ENCODE measurements at regions not wholly inside any gene's neighbourhood (a gene's known extent, or its start where the extent isn't known, plus 50 kb on each side); places are given as distances from the start of the nearest gene placed in this dataset.
A peak's percentile ranks its signal among the peaks of the same experiment; 100 is the strongest.

DNA sequence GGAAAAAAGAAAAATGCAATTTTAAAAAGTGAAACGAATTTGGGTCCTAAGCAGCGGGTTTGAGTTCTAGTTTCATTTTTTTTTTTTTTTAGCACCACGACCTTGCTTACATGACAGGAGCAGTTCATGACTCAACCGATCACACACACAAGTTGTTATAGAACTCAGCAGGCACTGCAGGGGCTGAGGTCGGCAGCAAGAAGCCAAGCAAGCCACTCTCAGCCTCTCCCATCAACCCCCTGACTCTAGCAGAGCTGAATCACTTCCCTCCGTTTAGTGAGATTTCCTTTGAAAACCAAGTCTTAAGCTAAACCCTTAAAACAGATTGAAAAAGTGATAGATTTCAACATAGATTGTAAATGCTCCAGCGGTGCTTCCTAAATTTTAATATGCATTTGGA is 520.8 kb downstream of the HAPSTR1 start:
- no peaks in the 10 kb centered on the region for H3K36me3 ChIP-seq (ENCODE audit: control insufficient read depth in 2 of 2, extremely low read depth in 1 of 2, insufficient read depth in 2 of 2, low read length in 2 of 2)
- H3K79me2 ChIP-seq (ENCODE audit: control insufficient read depth, insufficient read depth, low read length), result no peaks in the 10 kb centered on the region
- POLR2A ChIA-PET, result no interaction called here
- no peak for TF ChIP-seq POLR2AphosphoS5 (IDR thresholded peaks at IDR 0.05; ENCODE audit: insufficient read depth, low read depth, low read length)
- TF ChIP-seq GATA2 (IDR thresholded peaks at IDR 0.05; ENCODE audit: insufficient read depth, insufficient read length, low read depth, low read length), result peak; percentile 43
- peak; percentile 59 for TF ChIP-seq FOS (IDR thresholded peaks at IDR 0.05; ENCODE audit: borderline replicate concordance, insufficient read depth, low read length)
- TF ChIP-seq MYC (IDR thresholded peaks at IDR 0.05; ENCODE audit: low read depth, low read length), result no peak
- no peak for TF ChIP-seq MAX (IDR thresholded peaks at IDR 0.05; ENCODE audit: insufficient read depth, insufficient read length)
- FAIRE-seq, result no peak
- dilution Hi-C loops (cut with MboI; ENCODE audit: extremely low pct_ligation_motif_present, low sequenced_read_pairs), result no loop called here
- no peak overlapping the region for H3K4me2 ChIP-seq (ENCODE audit: insufficient read depth, low read length)
- DNase-seq (ENCODE audit: low read depth, low spot score), result peak; percentile 75
- H3K9ac ChIP-seq (replicated peaks; ENCODE audit: extremely low read depth, insufficient read depth, low read length), result no peak overlapping the region
- no peaks in the 10 kb centered on the region for H3K9me1 ChIP-seq (replicated peaks; ENCODE audit: control insufficient read depth, extremely low read depth, insufficient read depth, low read length)
- CTCF ChIA-PET, result no interaction called here
- no peak overlapping the region for H3K4me3 ChIP-seq (replicated peaks in 1 of 3; ENCODE audit: insufficient read depth in 1 of 3, low read depth in 1 of 3, low read length in 3 of 3)
- no peak overlapping the region for H3K27ac ChIP-seq (ENCODE audit: insufficient read depth, low read depth, low read length)
- no peaks in the 10 kb centered on the region for H4K20me1 ChIP-seq (replicated peaks; ENCODE audit: control insufficient read depth, extremely low read depth, insufficient read depth, low read length)
- no peaks in the 10 kb centered on the region for H3K27me3 ChIP-seq (ENCODE audit: control insufficient read depth in 2 of 2, insufficient read depth in 2 of 2, low read length in 2 of 2)
- no peak overlapping the region for H2AFZ ChIP-seq (ENCODE audit: low read depth, low read length)
- H3K9me3 ChIP-seq (replicated peaks; ENCODE audit: control insufficient read depth, insufficient read depth, low read length), result no peaks in the 10 kb centered on the region
- BruUV-seq (replicated peaks), result no TSS peak
- intact Hi-C loops (cut with micrococcal nuclease), result no loop called here
- H3K4me1 ChIP-seq (ENCODE audit: control insufficient read depth, extremely low read depth, insufficient read depth, low read length), result peaks cover 4% of the 10 kb centered on the region

DNA sequence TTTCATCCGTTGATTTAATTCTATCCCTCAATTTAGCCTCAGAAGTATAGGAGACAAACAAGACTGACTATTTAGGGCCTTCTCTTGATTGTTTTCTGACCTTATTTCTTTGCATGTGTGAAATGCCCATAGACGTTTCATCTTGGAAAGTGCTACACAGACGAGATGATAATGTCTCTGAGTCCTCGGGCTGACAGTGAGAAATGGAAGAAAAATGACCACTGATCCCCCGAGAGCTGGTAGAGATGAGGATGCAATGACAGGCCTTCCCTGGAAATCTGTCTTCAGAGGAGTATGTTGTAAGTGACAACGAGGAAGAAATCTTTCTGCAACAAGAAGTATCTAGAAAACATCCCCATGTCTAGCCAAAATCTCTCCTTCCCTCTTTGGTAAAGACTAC is 522.9 kb downstream of the HAPSTR1 start:
- Histone ChIP-seq H3K9me3 (replicated peaks; ENCODE audit: control insufficient read depth, insufficient read depth, low read length) (no peaks in the 10 kb centered on the region), H2AFZ (ENCODE audit: low read depth, low read length) (no peak overlapping the region), H3K4me3 (replicated peaks in 1 of 3; ENCODE audit: insufficient read depth in 1 of 3, low read depth in 1 of 3, low read length in 3 of 3) (no peak overlapping the region), H3K9me1 (replicated peaks; ENCODE audit: control insufficient read depth, extremely low read depth, insufficient read depth, low read length) (no peaks in the 10 kb centered on the region), H3K27me3 (ENCODE audit: control insufficient read depth in 2 of 2, insufficient read depth in 2 of 2, low read length in 2 of 2) (no peaks in the 10 kb centered on the region), H3K79me2 (ENCODE audit: control insufficient read depth, insufficient read depth, low read length) (no peaks in the 10 kb centered on the region), H3K4me2 (ENCODE audit: insufficient read depth, low read length) (no peak overlapping the region), H3K27ac (ENCODE audit: insufficient read depth, low read depth, low read length) (no peak overlapping the region), H3K36me3 (ENCODE audit: control insufficient read depth in 2 of 2, extremely low read depth in 1 of 2, insufficient read depth in 2 of 2, low read length in 2 of 2) (no peaks in the 10 kb centered on the region), H4K20me1 (replicated peaks; ENCODE audit: control insufficient read depth, extremely low read depth, insufficient read depth, low read length) (no peaks in the 10 kb centered on the region), H3K9ac (replicated peaks; ENCODE audit: extremely low read depth, insufficient read depth, low read length) (no peak overlapping the region), H3K4me1 (ENCODE audit: control insufficient read depth, extremely low read depth, insufficient read depth, low read length) (peaks cover 4% of the 10 kb centered on the region)
- intact Hi-C loops (cut with micrococcal nuclease), result no loop called here
- CTCF ChIA-PET, result no interaction called here
- dilution Hi-C loops (cut with MboI; ENCODE audit: extremely low pct_ligation_motif_present, low sequenced_read_pairs), result no loop called here
- FAIRE-seq (no peak), DNase-seq (ENCODE audit: low read depth, low spot score) (no peak)
- no peak for TF ChIP-seq FOS (IDR thresholded peaks at IDR 0.05; ENCODE audit: borderline replicate concordance, insufficient read depth, low read length)
- TF ChIP-seq POLR2AphosphoS5 (IDR thresholded peaks at IDR 0.05; ENCODE audit: insufficient read depth, low read depth, low read length), result no peak
- TF ChIP-seq POLR2A (IDR thresholded peaks at IDR 0.05; ENCODE audit: low read depth, low read length), result no peak
- no peak for TF ChIP-seq EZH2 (IDR thresholded peaks at IDR 0.05; ENCODE audit: borderline replicate concordance, low read depth, low read length, severe bottlenecking)
- TF ChIP-seq MAX (IDR thresholded peaks at IDR 0.05; ENCODE audit: insufficient read depth, insufficient read length), result no peak
- TF ChIP-seq GATA2 (IDR thresholded peaks at IDR 0.05; ENCODE audit: insufficient read depth, insufficient read length, low read depth, low read length), result no peak
- TF ChIP-seq MYC (IDR thresholded peaks at IDR 0.05; ENCODE audit: low read depth, low read length), result no peak
- no peak for TF ChIP-seq JUN (IDR thresholded peaks at IDR 0.05; ENCODE audit: borderline replicate concordance, insufficient read depth, insufficient read length, low read depth)
- TF ChIP-seq, protein P1, sequence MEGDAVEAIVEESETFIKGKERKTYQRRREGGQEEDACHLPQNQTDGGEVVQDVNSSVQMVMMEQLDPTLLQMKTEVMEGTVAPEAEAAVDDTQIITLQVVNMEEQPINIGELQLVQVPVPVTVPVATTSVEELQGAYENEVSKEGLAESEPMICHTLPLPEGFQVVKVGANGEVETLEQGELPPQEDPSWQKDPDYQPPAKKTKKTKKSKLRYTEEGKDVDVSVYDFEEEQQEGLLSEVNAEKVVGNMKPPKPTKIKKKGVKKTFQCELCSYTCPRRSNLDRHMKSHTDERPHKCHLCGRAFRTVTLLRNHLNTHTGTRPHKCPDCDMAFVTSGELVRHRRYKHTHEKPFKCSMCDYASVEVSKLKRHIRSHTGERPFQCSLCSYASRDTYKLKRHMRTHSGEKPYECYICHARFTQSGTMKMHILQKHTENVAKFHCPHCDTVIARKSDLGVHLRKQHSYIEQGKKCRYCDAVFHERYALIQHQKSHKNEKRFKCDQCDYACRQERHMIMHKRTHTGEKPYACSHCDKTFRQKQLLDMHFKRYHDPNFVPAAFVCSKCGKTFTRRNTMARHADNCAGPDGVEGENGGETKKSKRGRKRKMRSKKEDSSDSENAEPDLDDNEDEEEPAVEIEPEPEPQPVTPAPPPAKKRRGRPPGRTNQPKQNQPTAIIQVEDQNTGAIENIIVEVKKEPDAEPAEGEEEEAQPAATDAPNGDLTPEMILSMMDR (IDR thresholded peaks at IDR 0.05; ENCODE audit: extremely low read depth in 1 of 2, insufficient read depth in 1 of 2, low read depth in 1 of 2, low read length in 2 of 2), result no peak
- POLR2A ChIA-PET, result no interaction called here
- BruUV-seq (replicated peaks), result no TSS peak
